ENCODE measurements at regions not wholly inside any gene's neighbourhood (a gene's known extent, or its start where the extent isn't known, plus 50 kb on each side); places are given as distances from the start of the nearest gene placed in this dataset.

DNA sequence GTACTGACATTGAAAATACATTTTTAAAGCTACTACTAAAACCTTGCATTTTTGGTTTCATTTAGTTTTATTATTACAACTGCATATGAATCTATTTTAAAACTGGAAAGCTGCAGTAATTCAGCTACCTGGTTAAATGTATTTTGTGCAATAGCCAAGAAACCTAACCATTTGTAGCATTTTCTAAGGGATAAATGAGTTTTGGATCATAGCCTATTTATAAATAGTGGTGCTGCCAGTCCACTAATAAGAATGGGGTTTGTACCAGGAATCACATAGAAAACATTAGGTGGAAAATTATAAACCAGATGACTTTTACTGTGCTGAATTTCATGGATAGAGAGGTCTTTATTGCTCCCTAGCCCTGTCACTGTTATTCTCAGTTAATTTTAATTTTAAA lies 454.7 kb downstream of the DIPK2A start:
- no peaks in the 10 kb centered on the region for H3K79me2 ChIP-seq (ENCODE audit: insufficient read depth, low read length)
- H3K4me2 ChIP-seq (ENCODE audit: insufficient read depth, insufficient read length, low read length): no peak overlapping the region
- no peak overlapping the region for H2BK120ac ChIP-seq (ENCODE audit: low read depth, low read length, poor library complexity, severe bottlenecking)
- H3K14ac ChIP-seq (ENCODE audit: insufficient read depth, low read length): no peak overlapping the region
- no peak overlapping the region for H4K5ac ChIP-seq (ENCODE audit: insufficient read length, low read depth, low read length)
- H3K4me1 Mint-ChIP-seq: peaks cover 7 to 13% of the 10 kb centered on the region in 2 experiments
- no peaks in the 10 kb centered on the region for H3K27me3 Mint-ChIP-seq (ENCODE audit: low read depth)
- no peak overlapping the region for H2BK15ac ChIP-seq (ENCODE audit: low read depth, low read length)
- no peak overlapping the region for H3T11ph ChIP-seq (ENCODE audit: low read length)
- no peak overlapping the region for H2BK12ac ChIP-seq (ENCODE audit: insufficient read length, low read depth, low read length)
- H3K36me3 Mint-ChIP-seq (ENCODE audit: insufficient read depth in 1 of 3, low read depth in 3 of 3): no peaks in the 10 kb centered on the region
- no peaks in the 10 kb centered on the region for H3K27me3 ChIP-seq (ENCODE audit: insufficient read depth, low read length)
- H3K27ac Mint-ChIP-seq: no peak overlapping the region
- TF ChIP-seq, protein P1, sequence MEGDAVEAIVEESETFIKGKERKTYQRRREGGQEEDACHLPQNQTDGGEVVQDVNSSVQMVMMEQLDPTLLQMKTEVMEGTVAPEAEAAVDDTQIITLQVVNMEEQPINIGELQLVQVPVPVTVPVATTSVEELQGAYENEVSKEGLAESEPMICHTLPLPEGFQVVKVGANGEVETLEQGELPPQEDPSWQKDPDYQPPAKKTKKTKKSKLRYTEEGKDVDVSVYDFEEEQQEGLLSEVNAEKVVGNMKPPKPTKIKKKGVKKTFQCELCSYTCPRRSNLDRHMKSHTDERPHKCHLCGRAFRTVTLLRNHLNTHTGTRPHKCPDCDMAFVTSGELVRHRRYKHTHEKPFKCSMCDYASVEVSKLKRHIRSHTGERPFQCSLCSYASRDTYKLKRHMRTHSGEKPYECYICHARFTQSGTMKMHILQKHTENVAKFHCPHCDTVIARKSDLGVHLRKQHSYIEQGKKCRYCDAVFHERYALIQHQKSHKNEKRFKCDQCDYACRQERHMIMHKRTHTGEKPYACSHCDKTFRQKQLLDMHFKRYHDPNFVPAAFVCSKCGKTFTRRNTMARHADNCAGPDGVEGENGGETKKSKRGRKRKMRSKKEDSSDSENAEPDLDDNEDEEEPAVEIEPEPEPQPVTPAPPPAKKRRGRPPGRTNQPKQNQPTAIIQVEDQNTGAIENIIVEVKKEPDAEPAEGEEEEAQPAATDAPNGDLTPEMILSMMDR (conservative IDR thresholded peaks at IDR 0.05): no peak
- no peak overlapping the region for H4K91ac ChIP-seq (ENCODE audit: insufficient read length, low read depth, low read length)
- no peak overlapping the region for H3K18ac ChIP-seq (ENCODE audit: insufficient read length, low read depth, low read length)
- DNase-seq: no peak
- H3K27ac ChIP-seq (ENCODE audit: insufficient read length, low read depth, low read length): no peak overlapping the region
- no peak overlapping the region for H2AFZ ChIP-seq (ENCODE audit: low read length)
- peaks cover 3% of the 10 kb centered on the region; the same call in 1 of the 2 replicates for H3K4me1 ChIP-seq (ENCODE audit: insufficient read depth, low read length)
- H3K9me3 ChIP-seq (ENCODE audit: control insufficient read depth, low read depth, low read length): no peaks in the 10 kb centered on the region
- no peaks in the 10 kb centered on the region for H4K20me1 ChIP-seq (ENCODE audit: control insufficient read depth, insufficient read depth, insufficient read length)
- no peak overlapping the region for H3K23ac ChIP-seq (ENCODE audit: insufficient read length, low read depth, low read length)
- H2BK5ac ChIP-seq (ENCODE audit: insufficient read length, low read length): no peak overlapping the region
- H2BK20ac ChIP-seq (ENCODE audit: low read depth, low read length, poor library complexity, severe bottlenecking): no peak overlapping the region
- no peak overlapping the region for H3K56ac ChIP-seq (ENCODE audit: insufficient read length, low read depth, low read length)
- no peak overlapping the region for H2AK5ac ChIP-seq (ENCODE audit: insufficient read length, low read length)
- no peaks in the 10 kb centered on the region for H3K79me1 ChIP-seq (ENCODE audit: insufficient read depth, low read depth, low read length, poor library complexity, severe bottlenecking)
- no peak overlapping the region for H3K4ac ChIP-seq (ENCODE audit: low read depth, low read length)
- H3K9me3 Mint-ChIP-seq: no peaks in the 10 kb centered on the region
- H3K9ac ChIP-seq (ENCODE audit: extremely low read depth, insufficient read length, low read length): no peak overlapping the region
- no peak overlapping the region for H3K4me3 Mint-ChIP-seq
- no peaks in the 10 kb centered on the region for H3K23me2 ChIP-seq (ENCODE audit: insufficient read length, low read depth, low read length, poor library complexity, severe bottlenecking)
- no peak overlapping the region for H4K8ac ChIP-seq (replicated peaks; ENCODE audit: insufficient read length, low read depth, low read length)

Measured in H9 (cell line).